GM19395 (cell line): ENCODE measurements at regions not wholly inside any gene's neighbourhood (a gene's known extent, or its start where the extent isn't known, plus 50 kb on each side); places are given as distances from the start of the nearest gene placed in this dataset.
"Not testable (repeated sequence)": the region's sequence is repeated elsewhere in the genome, so short reads cannot be mapped to it uniquely, and the experiment has no call there.

ENCODE experiments used
- ATAC-seq: cut with Tn5 transposase; IDR thresholded peaks from one replicate; pipeline ENCODE4 v1.9.1; 2021; ENCODE audit warnings: mild to moderate bottlenecking, moderate library complexity; ENCODE audit not compliant: unreplicated experiment

DNA sequence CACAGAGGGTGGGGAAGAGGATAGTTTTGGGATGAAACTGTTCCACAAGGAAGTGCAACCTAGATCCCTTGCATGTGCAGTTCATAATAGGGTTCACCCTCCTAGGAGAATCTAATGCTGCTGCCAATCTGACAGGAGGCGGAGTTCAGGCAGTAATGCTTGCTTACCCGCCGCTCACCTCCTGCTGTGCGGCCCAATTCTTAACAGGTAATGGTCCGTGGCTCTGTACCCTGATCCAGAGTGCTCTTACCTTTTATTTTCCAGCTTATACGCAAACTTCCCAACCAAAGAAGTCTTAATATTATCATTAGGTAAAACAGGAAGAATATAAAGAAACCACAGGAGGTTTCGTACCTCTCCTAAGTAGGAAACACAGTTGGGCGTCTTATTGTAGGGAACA is 82.7 kb upstream of the CD302 start:
- no peak for ATAC-seq

- peak; percentile 91 for ATAC-seq
Measured at GRCh38 chr2:159879051-159879604, 81.1 kb upstream of the CD302 start.

GRCh38 chr2:159875083-159875482 is 77.1 kb upstream of the CD302 start:
- ATAC-seq = no peak

- no peak for ATAC-seq
Measured at GRCh38 chr2:159873258-159873657, 75.2 kb upstream of the CD302 start.

GRCh38 chr2:159872353-159872752 is 74.3 kb upstream of the CD302 start:
- no peak for ATAC-seq

DNA sequence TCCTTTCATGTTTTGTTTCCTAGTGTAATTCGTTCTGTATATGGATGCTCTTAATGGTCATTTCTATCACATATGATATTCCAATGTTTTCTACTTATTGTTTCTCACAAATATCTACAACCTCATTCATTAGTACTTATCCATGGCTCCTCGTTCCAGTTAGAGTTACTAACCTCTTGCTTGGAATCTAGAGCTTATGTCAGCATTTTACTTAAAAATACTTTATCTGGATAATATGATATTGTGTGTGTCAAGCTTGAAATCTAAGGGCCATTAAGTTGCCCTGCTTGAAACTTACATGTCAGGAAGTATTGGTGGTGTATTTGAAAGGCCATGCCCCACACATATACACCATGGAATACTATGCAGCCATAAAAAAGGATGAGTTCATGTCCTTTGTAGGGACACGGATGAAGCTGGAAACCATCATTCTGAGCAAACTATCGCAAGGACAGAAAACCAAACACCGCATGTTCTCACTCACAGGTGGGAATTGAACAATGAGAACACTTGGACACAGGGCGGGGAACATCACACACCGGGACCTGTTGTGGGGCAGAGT is 70.7 kb upstream of the CD302 start:
- not testable (repeated sequence) for ATAC-seq

- ATAC-seq = no peak
Measured at GRCh38 chr2:159867567-159868361, 69.8 kb upstream of the CD302 start.

DNA sequence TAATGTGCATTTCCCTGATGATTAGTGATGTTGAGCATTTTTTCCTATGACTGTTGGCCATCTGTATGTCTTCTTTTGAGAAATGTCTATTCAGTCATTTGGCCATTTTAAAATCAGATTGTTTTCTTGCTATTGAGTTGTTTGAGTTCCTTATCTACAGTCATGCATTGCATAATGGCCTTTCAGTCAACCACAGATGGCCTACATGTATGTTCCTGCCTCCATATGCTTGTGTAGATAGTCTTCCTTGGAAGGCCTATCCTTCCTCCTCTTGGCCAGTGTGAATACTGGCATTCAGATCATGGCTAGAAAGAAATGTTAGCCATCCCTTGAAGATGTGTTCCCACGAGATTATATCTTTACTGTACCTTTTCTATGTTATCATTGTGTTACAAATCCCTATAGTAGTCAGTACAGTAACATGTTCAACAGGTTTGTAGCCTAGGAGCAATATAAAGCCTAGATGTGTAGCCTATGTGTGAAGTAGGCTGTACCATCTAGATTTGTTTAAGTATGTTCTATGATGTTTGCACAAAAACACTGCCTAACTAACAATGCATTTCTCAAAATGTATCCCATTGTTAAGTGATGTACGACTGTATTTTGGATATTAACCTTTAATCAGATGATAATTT is 65.6 kb upstream of the CD302 start:
- no peak for ATAC-seq

GRCh38 chr2:159860581-159861310 is 62.7 kb upstream of the CD302 start:
- ATAC-seq = no peak

- no peak for ATAC-seq
Measured at GRCh38 chr2:159859583-159859982, 61.6 kb upstream of the CD302 start.

- no peak for ATAC-seq
Measured at GRCh38 chr2:159856760-159857159, 58.8 kb upstream of the CD302 start.

GRCh38 chr2:159855557-159856061 is 57.6 kb upstream of the CD302 start:
- ATAC-seq = no peak

GRCh38 chr2:159855143-159855542 is 57.1 kb upstream of the CD302 start:
- no peak for ATAC-seq

DNA sequence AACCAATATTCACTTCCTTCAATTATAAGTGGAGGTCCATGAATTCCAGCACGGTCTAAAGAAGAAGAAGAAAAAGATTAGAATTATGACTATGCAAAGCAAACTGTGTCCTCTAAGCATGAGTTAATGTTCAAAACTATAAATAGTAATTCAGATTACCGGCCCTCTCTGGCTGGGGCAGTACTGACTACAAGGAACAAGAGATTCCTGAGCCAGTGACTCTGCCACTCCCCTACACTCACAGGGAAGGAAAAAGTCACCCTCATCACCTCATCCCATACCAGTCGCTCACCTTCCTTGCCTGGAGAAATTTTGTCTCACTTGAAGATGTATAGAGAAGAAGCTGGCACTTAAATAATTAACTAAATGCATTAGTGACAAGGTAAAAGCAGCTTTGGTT is 56.5 kb upstream of the CD302 start:
- no peak for ATAC-seq

- no peak for ATAC-seq
Measured at GRCh38 chr2:159853101-159853500, 55.1 kb upstream of the CD302 start.

DNA sequence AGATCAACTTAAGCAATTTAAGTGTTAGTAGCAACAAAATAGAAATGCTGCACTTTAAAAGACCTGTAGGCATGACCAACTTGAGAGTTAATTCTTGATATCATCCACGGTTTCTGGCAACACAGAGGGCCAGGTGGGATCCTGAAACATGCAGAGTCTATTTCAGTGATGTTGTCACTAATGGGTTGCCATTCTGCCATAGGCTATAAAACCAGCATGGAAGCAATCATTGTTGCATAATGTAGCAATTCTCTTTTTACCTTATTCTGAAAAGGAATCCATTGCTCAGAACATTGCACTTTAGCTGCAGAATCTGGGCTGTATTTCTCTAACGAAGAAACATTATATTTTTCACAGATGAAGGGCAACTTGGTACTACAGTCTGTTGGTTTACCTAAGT is 53.9 kb upstream of the CD302 start:
- ATAC-seq = no peak

DNA sequence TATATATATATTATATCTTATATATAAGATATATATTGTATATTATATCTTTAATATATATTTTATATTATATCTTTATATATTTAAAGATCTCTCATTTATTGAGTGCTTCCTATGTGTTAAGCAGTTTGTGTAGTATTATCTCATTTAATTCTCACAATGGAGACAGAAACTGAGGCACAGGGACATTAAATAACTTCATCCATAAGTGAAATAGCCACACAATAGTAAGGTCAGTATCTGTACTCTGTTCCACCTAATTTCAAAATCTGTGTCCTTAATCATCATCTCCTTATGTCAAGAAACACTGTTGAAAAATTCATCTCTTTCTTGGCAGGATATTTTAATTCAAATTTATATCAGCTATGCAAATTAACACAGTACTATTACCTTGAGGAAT is 52.8 kb upstream of the CD302 start:
- no peak for ATAC-seq

DNA sequence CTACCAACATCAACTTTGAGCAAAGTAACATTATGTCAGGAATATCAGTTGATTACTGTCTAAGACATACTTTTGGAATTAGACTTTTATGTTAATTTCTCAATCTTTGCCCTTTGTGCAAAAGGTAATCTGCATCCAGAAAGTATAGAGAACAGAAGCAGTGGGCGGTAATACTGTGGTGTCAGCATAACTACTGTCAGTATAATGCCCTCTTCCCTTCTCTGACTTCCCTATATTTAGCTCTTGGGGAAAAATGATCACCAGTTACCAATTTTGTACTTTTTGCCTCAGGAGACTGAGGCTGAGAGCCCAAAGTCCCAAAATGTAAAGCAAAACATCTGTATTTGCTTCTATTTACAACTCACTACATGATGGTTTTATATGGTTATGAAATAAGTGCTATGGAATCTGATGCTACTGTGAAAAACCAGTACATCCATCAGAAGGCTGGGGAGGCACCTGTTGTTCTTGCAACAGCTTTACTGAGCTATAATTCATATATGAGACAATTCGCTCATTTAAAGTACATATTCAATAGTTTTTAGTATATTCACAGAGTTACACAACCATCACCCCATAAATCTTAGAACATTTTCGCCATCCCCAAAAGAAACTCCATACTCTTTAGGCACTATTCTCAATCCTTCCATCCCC is 51.3 kb upstream of the CD302 start:
- ATAC-seq = no peak
